ENCODE measurements at regions not wholly inside any gene's neighbourhood (a gene's known extent, or its start where the extent isn't known, plus 50 kb on each side); places are given as distances from the start of the nearest gene placed in this dataset.

GRCh38 chr1:65691152-65691900 lies 101.4 kb upstream of the PDE4B start:
- Histone ChIP-seq H3K9ac (ENCODE audit: low read depth in 1 of 2, low read length in 2 of 2) (no peak overlapping the region), H3K36me3 (ENCODE audit: control insufficient read depth in 2 of 2, insufficient read depth in 2 of 2, low read length in 2 of 2) (no peaks in the 10 kb centered on the region), H3K9me3 (ENCODE audit: control insufficient read depth in 2 of 2, low read length in 2 of 2) (no peaks in the 10 kb centered on the region), H3K27me3 (ENCODE audit: control insufficient read depth in 2 of 2, insufficient read depth in 2 of 2, low read length in 2 of 2) (no peaks in the 10 kb centered on the region), H3K27ac (ENCODE audit: low read depth in 2 of 2, low read length in 2 of 2) (no peak overlapping the region), H3K4me3 (ENCODE audit: low read length in 2 of 2) (no peak overlapping the region), H3K4me1 (ENCODE audit: control insufficient read depth in 2 of 2, insufficient read depth in 2 of 2, low read length in 2 of 2) (peaks cover 3 to 5% of the 10 kb centered on the region in 2 donors)

GRCh38 chr1:65691972-65692371 lies 100.7 kb upstream of the PDE4B start:
- Histone ChIP-seq H3K27me3 (ENCODE audit: control insufficient read depth in 2 of 2, insufficient read depth in 2 of 2, low read length in 2 of 2) (no peaks in the 10 kb centered on the region), H3K36me3 (ENCODE audit: control insufficient read depth in 2 of 2, insufficient read depth in 2 of 2, low read length in 2 of 2) (no peaks in the 10 kb centered on the region), H3K27ac (ENCODE audit: low read depth in 2 of 2, low read length in 2 of 2) (no peak overlapping the region), H3K4me1 (ENCODE audit: control insufficient read depth in 2 of 2, insufficient read depth in 2 of 2, low read length in 2 of 2) (peaks cover 3 to 5% of the 10 kb centered on the region in 2 donors), H3K4me3 (ENCODE audit: low read length in 2 of 2) (no peak overlapping the region), H3K9me3 (ENCODE audit: control insufficient read depth in 2 of 2, low read length in 2 of 2) (no peaks in the 10 kb centered on the region), H3K9ac (ENCODE audit: low read depth in 1 of 2, low read length in 2 of 2) (no peak overlapping the region)

- no peaks in the 10 kb centered on the region for H3K36me3 ChIP-seq (ENCODE audit: control insufficient read depth in 2 of 2, insufficient read depth in 2 of 2, low read length in 2 of 2)
- H3K9ac ChIP-seq (ENCODE audit: low read depth in 1 of 2, low read length in 2 of 2) = no peak overlapping the region
- H3K9me3 ChIP-seq (ENCODE audit: control insufficient read depth in 2 of 2, low read length in 2 of 2) = no peaks in the 10 kb centered on the region
- no peaks in the 10 kb centered on the region for H3K4me1 ChIP-seq (ENCODE audit: control insufficient read depth in 2 of 2, insufficient read depth in 2 of 2, low read length in 2 of 2)
- no peaks in the 10 kb centered on the region for H3K27me3 ChIP-seq (ENCODE audit: control insufficient read depth in 2 of 2, insufficient read depth in 2 of 2, low read length in 2 of 2)
- no peak overlapping the region for H3K4me3 ChIP-seq (ENCODE audit: low read length in 2 of 2)
- no peak overlapping the region for H3K27ac ChIP-seq (ENCODE audit: low read depth in 2 of 2, low read length in 2 of 2)
Observed at GRCh38 chr1:65694126-65694525, 98.6 kb upstream of the PDE4B start.

- Histone ChIP-seq H3K36me3 (ENCODE audit: control insufficient read depth in 2 of 2, insufficient read depth in 2 of 2, low read length in 2 of 2) (no peaks in the 10 kb centered on the region), H3K27ac (ENCODE audit: low read depth in 2 of 2, low read length in 2 of 2) (no peak overlapping the region), H3K4me3 (ENCODE audit: low read length in 2 of 2) (no peak overlapping the region), H3K9ac (ENCODE audit: low read depth in 1 of 2, low read length in 2 of 2) (no peak overlapping the region), H3K9me3 (ENCODE audit: control insufficient read depth in 2 of 2, low read length in 2 of 2) (no peaks in the 10 kb centered on the region), H3K27me3 (ENCODE audit: control insufficient read depth in 2 of 2, insufficient read depth in 2 of 2, low read length in 2 of 2) (no peaks in the 10 kb centered on the region), H3K4me1 (ENCODE audit: control insufficient read depth in 2 of 2, insufficient read depth in 2 of 2, low read length in 2 of 2) (no peaks in the 10 kb centered on the region)
Observed at GRCh38 chr1:65694933-65695332, 97.8 kb upstream of the PDE4B start.

GRCh38 chr1:65698590-65698989 lies 94.1 kb upstream of the PDE4B start:
- Histone ChIP-seq H3K4me1 (ENCODE audit: control insufficient read depth in 2 of 2, insufficient read depth in 2 of 2, low read length in 2 of 2) (no peaks in the 10 kb centered on the region), H3K9ac (ENCODE audit: low read depth in 1 of 2, low read length in 2 of 2) (no peak overlapping the region), H3K27me3 (ENCODE audit: control insufficient read depth in 2 of 2, insufficient read depth in 2 of 2, low read length in 2 of 2) (no peaks in the 10 kb centered on the region), H3K27ac (ENCODE audit: low read depth in 2 of 2, low read length in 2 of 2) (no peak overlapping the region), H3K4me3 (ENCODE audit: low read length in 2 of 2) (no peak overlapping the region), H3K9me3 (ENCODE audit: control insufficient read depth in 2 of 2, low read length in 2 of 2) (no peaks in the 10 kb centered on the region), H3K36me3 (ENCODE audit: control insufficient read depth in 2 of 2, insufficient read depth in 2 of 2, low read length in 2 of 2) (no peaks in the 10 kb centered on the region)

GRCh38 chr1:65703853-65704252 lies 88.8 kb upstream of the PDE4B start:
- Histone ChIP-seq H3K36me3 (ENCODE audit: control insufficient read depth in 2 of 2, insufficient read depth in 2 of 2, low read length in 2 of 2) (no peaks in the 10 kb centered on the region), H3K9ac (ENCODE audit: low read depth in 1 of 2, low read length in 2 of 2) (no peak overlapping the region), H3K27ac (ENCODE audit: low read depth in 2 of 2, low read length in 2 of 2) (no peak overlapping the region), H3K4me3 (ENCODE audit: low read length in 2 of 2) (no peak overlapping the region), H3K27me3 (ENCODE audit: control insufficient read depth in 2 of 2, insufficient read depth in 2 of 2, low read length in 2 of 2) (no peaks in the 10 kb centered on the region), H3K9me3 (ENCODE audit: control insufficient read depth in 2 of 2, low read length in 2 of 2) (no peaks in the 10 kb centered on the region), H3K4me1 (ENCODE audit: control insufficient read depth in 2 of 2, insufficient read depth in 2 of 2, low read length in 2 of 2) (no peaks in the 10 kb centered on the region)

- Histone ChIP-seq H3K4me1 (ENCODE audit: control insufficient read depth in 2 of 2, insufficient read depth in 2 of 2, low read length in 2 of 2) (no peaks in the 10 kb centered on the region), H3K9me3 (ENCODE audit: control insufficient read depth in 2 of 2, low read length in 2 of 2) (no peaks in the 10 kb centered on the region), H3K27me3 (ENCODE audit: control insufficient read depth in 2 of 2, insufficient read depth in 2 of 2, low read length in 2 of 2) (no peaks in the 10 kb centered on the region), H3K9ac (ENCODE audit: low read depth in 1 of 2, low read length in 2 of 2) (no peak overlapping the region), H3K36me3 (ENCODE audit: control insufficient read depth in 2 of 2, insufficient read depth in 2 of 2, low read length in 2 of 2) (no peaks in the 10 kb centered on the region), H3K27ac (ENCODE audit: low read depth in 2 of 2, low read length in 2 of 2) (no peak overlapping the region), H3K4me3 (ENCODE audit: low read length in 2 of 2) (no peak overlapping the region)
Observed at GRCh38 chr1:65704318-65704717, 88.4 kb upstream of the PDE4B start.

GRCh38 chr1:65717815-65718454 lies 74.8 kb upstream of the PDE4B start:
- no peak overlapping the region for H3K9ac ChIP-seq (ENCODE audit: low read depth in 1 of 2, low read length in 2 of 2)
- no peaks in the 10 kb centered on the region for H3K4me1 ChIP-seq (ENCODE audit: control insufficient read depth in 2 of 2, insufficient read depth in 2 of 2, low read length in 2 of 2)
- H3K27me3 ChIP-seq (ENCODE audit: control insufficient read depth in 2 of 2, insufficient read depth in 2 of 2, low read length in 2 of 2) = no peaks in the 10 kb centered on the region
- no peak overlapping the region for H3K4me3 ChIP-seq (ENCODE audit: low read length in 2 of 2)
- no peaks in the 10 kb centered on the region for H3K36me3 ChIP-seq (ENCODE audit: control insufficient read depth in 2 of 2, insufficient read depth in 2 of 2, low read length in 2 of 2)
- no peaks in the 10 kb centered on the region for H3K9me3 ChIP-seq (ENCODE audit: control insufficient read depth in 2 of 2, low read length in 2 of 2)
- no peak overlapping the region for H3K27ac ChIP-seq (ENCODE audit: low read depth in 2 of 2, low read length in 2 of 2)

- Histone ChIP-seq H3K4me3 (ENCODE audit: low read length in 2 of 2) (no peak overlapping the region), H3K4me1 (ENCODE audit: control insufficient read depth in 2 of 2, insufficient read depth in 2 of 2, low read length in 2 of 2) (no peaks in the 10 kb centered on the region), H3K27ac (ENCODE audit: low read depth in 2 of 2, low read length in 2 of 2) (no peak overlapping the region), H3K27me3 (ENCODE audit: control insufficient read depth in 2 of 2, insufficient read depth in 2 of 2, low read length in 2 of 2) (no peaks in the 10 kb centered on the region), H3K36me3 (ENCODE audit: control insufficient read depth in 2 of 2, insufficient read depth in 2 of 2, low read length in 2 of 2) (no peaks in the 10 kb centered on the region), H3K9ac (ENCODE audit: low read depth in 1 of 2, low read length in 2 of 2) (no peak overlapping the region), H3K9me3 (ENCODE audit: control insufficient read depth in 2 of 2, low read length in 2 of 2) (no peaks in the 10 kb centered on the region)
Observed at GRCh38 chr1:65719391-65719790, 73.3 kb upstream of the PDE4B start.

- no peaks in the 10 kb centered on the region for H3K27me3 ChIP-seq (ENCODE audit: control insufficient read depth in 2 of 2, insufficient read depth in 2 of 2, low read length in 2 of 2)
- H3K9ac ChIP-seq (ENCODE audit: low read depth in 1 of 2, low read length in 2 of 2) = no peak overlapping the region
- H3K4me3 ChIP-seq (ENCODE audit: low read length in 2 of 2) = no peak overlapping the region
- no peaks in the 10 kb centered on the region for H3K36me3 ChIP-seq (ENCODE audit: control insufficient read depth in 2 of 2, insufficient read depth in 2 of 2, low read length in 2 of 2)
- H3K4me1 ChIP-seq (ENCODE audit: control insufficient read depth in 2 of 2, insufficient read depth in 2 of 2, low read length in 2 of 2) = no peaks in the 10 kb centered on the region
- H3K27ac ChIP-seq (ENCODE audit: low read depth in 2 of 2, low read length in 2 of 2) = no peak overlapping the region
- H3K9me3 ChIP-seq (ENCODE audit: control insufficient read depth in 2 of 2, low read length in 2 of 2) = no peaks in the 10 kb centered on the region
Observed at GRCh38 chr1:65722461-65722860, 70.2 kb upstream of the PDE4B start.
